HepG2 (cell line): ENCODE measurements at regions not wholly inside any gene's neighbourhood (a gene's known extent, or its start where the extent isn't known, plus 50 kb on each side); places are given as distances from the start of the nearest gene placed in this dataset.
"Not testable (repeated sequence)": the region's sequence is repeated elsewhere in the genome, so short reads cannot be mapped to it uniquely, and the experiment has no call there.

Source experiments
- ATAC-seq: fragments of 200-7000 bp; cut with Tn5 transposase; 3 replicates; pipeline ENCODE4 v1.9.1; 2020; ENCODE audit warnings: mild to moderate bottlenecking, moderate library complexity
- BruUV-seq: library from RNA; stranded (reverse); fragments of 400-500 nt; replicated peaks from 2 replicates; lab custom pipeline; 2021; lab: Mats Ljungman, UMichigan
- CTCF ChIA-PET: fragments of 300-600 bp; formaldehyde crosslinking; extraction: SDS; loops from one replicate; lab custom pipeline; 2021; ENCODE audit warnings: low total read pairs, inconsistent platforms, low intra/inter-chr PET ratio; lab: Yijun Ruan, JAX
- POLR2A ChIA-PET: fragments of 350-600 bp; sonication (Branson Sonifier 250); formaldehyde crosslinking; loops from one replicate; lab custom pipeline; 2020; ENCODE audit warnings: antibody characterized with exemption, inconsistent platforms; lab: Yijun Ruan, JAX
- DNase-seq: peaks from one replicate; pipeline ENCODE4 v3.0.0-alpha.2; 2015; ENCODE audit warnings: low spot score
- FAIRE-seq: peaks from 3 replicates; lab custom pipeline; 2011; peaks lifted over from hg19 to GRCh38; lab: Jason Lieb, UNC
- H2AFZ ChIP-seq: one replicate; pipeline ENCODE4 v1.6.1; 2011; ENCODE audit warnings: low read length, inconsistent platforms
- H3K27ac ChIP-seq: fragments of 300-600 bp; 3 replicates; pipeline ENCODE4 v1.8.0; 2011; ENCODE audit warnings: mixed run types, mild to moderate bottlenecking, mixed read lengths, low read length, inconsistent platforms; ENCODE audit not compliant: insufficient read depth; ENCODE audit errors: extremely low read length
- H3K27me3 ChIP-seq, 2 experiments: fragments of 200-600 bp in 1 of 2; 2 replicates in 1 of 2; 3 replicates in 1 of 2; pipeline versions ENCODE4 v1.6.0 to v1.8.0; 2011; ENCODE audit warnings: low read length in 2 of 2, mild to moderate bottlenecking in 2 of 2, moderate library complexity in 2 of 2, inconsistent platforms in 1 of 2; ENCODE audit not compliant: insufficient read depth in 2 of 2, control insufficient read depth in 1 of 2
- H3K36me3 ChIP-seq, 2 experiments: fragments of 200-600 bp in 1 of 2; replicated peaks in 1 of 2; 2 replicates in 1 of 2; 3 replicates in 1 of 2; pipeline versions ENCODE4 v1.5.1 to v1.8.0; 2011; ENCODE audit warnings: low read length in 2 of 2, inconsistent platforms in 1 of 2; ENCODE audit not compliant: insufficient read depth in 2 of 2, control insufficient read depth in 1 of 2
- H3K4me1 ChIP-seq: 2 replicates; pipeline ENCODE4 v1.5.1; 2012; ENCODE audit warnings: low read length, inconsistent platforms; ENCODE audit not compliant: insufficient read depth
- H3K4me2 ChIP-seq: 2 replicates; pipeline ENCODE4 v1.6.0; 2011; ENCODE audit warnings: low read depth, low read length, inconsistent platforms
- H3K4me3 ChIP-seq, 3 experiments: fragments of 200-600 bp in 1 of 3; sonication (generic), shearing (Covaris generic) in 1 of 3; replicated peaks in 1 of 3; 2 replicates each; pipeline ENCODE4 v1.5.1; 2011 to 2016; ENCODE audit warnings: low read length in 3 of 3, inconsistent platforms in 2 of 3, low read depth in 2 of 3, mild to moderate bottlenecking in 2 of 3, control low read depth in 1 of 3, mixed read lengths in 1 of 3; ENCODE audit not compliant: insufficient read depth in 1 of 3
- H3K79me2 ChIP-seq: one replicate; pipeline ENCODE4 v1.6.1; 2011; ENCODE audit warnings: low read length, inconsistent platforms; ENCODE audit not compliant: insufficient read depth
- H3K9ac ChIP-seq: 2 replicates; pipeline ENCODE4 v1.6.0; 2011; ENCODE audit warnings: mild to moderate bottlenecking, low read depth, low read length, inconsistent platforms; ENCODE audit not compliant: insufficient read depth
- H3K9me3 ChIP-seq: 2 replicates; pipeline ENCODE4 v1.5.1; 2012; ENCODE audit warnings: mild to moderate bottlenecking, low read length
- H4K20me1 ChIP-seq: 2 replicates; pipeline ENCODE4 v1.6.0; 2011; ENCODE audit warnings: inconsistent platforms, mild to moderate bottlenecking, low read length, moderate library complexity; ENCODE audit not compliant: insufficient read depth
- ARNTL ChIP-seq: sonication (generic); formaldehyde crosslinking; IDR thresholded peaks from 2 replicates; pipeline ENCODE4 v1.4.0; 2020; ENCODE audit warnings: mild to moderate bottlenecking, missing genetic modification reagents
- EED ChIP-seq: sonication (generic); formaldehyde crosslinking; IDR thresholded peaks from 2 replicates; pipeline ENCODE4 v1.5.0; 2020; ENCODE audit warnings: mild to moderate bottlenecking, missing genetic modification reagents
- HDAC2 ChIP-seq: sonication (generic); formaldehyde crosslinking; IDR thresholded peaks from 2 replicates; pipeline ENCODE4 v1.4.0; 2020; ENCODE audit warnings: missing genetic modification reagents
- ISX ChIP-seq: sonication (generic); formaldehyde crosslinking; conservative IDR thresholded peaks from 2 replicates; pipeline ENCODE4 v1.5.0; 2020; ENCODE audit warnings: missing genetic modification reagents
- KDM4B ChIP-seq: sonication (generic); formaldehyde crosslinking; IDR thresholded peaks from 2 replicates; pipeline ENCODE4 v1.4.0; 2020; ENCODE audit warnings: missing genetic modification reagents
- PHF8 ChIP-seq: sonication (generic); formaldehyde crosslinking; IDR thresholded peaks from 2 replicates; pipeline ENCODE4 v1.5.0; 2020; ENCODE audit warnings: missing genetic modification reagents
- POLR2AphosphoS2 ChIP-seq: IDR thresholded peaks from 2 replicates; pipeline ENCODE4 v1.6.1; 2011; ENCODE audit warnings: low read depth, low read length, improper control_type of control experiment
- RARG ChIP-seq: sonication (generic); formaldehyde crosslinking; IDR thresholded peaks from 2 replicates; pipeline ENCODE4 v1.4.0; 2020; ENCODE audit warnings: low read depth, mild to moderate bottlenecking, missing genetic modification reagents
- STAG1 ChIP-seq: sonication (generic); formaldehyde crosslinking; IDR thresholded peaks from 2 replicates; pipeline ENCODE4 v1.4.0; 2020; ENCODE audit warnings: missing genetic modification reagents
- ZNF557 ChIP-seq: sonication (generic); formaldehyde crosslinking; IDR thresholded peaks from 2 replicates; pipeline ENCODE4 v1.4.0; 2020; ENCODE audit warnings: missing genetic modification reagents
- ZNF781 ChIP-seq: sonication (generic); formaldehyde crosslinking; IDR thresholded peaks from 2 replicates; pipeline ENCODE4 v1.5.1; 2020; ENCODE audit warnings: borderline replicate concordance, mild to moderate bottlenecking, missing genetic modification reagents; ENCODE audit errors: not compliant biosample characterization
- WGBS: methylation state at CpG from one replicate; pipeline ENCODE4 v1.1.6; 2017; ENCODE audit warnings: low lambda C conversion rate; 5-methylcytosine and 5-hydroxymethylcytosine counted together
- in situ Hi-C: cut with HindIII; loops from 2 replicates; pipeline ENCODE4 v1.10.0; 2017; ENCODE audit warnings: low pct_unique_long_range_greater_than_20kb; ENCODE audit not compliant: extremely low pct_ligation_motif_present
- intact Hi-C: fragments of 100-400 bp; cut with micrococcal nuclease; formaldehyde crosslinking; loops from one replicate; pipeline ENCODE4 v1.10.0; 2022; ENCODE audit not compliant: unreplicated experiment
- TF ChIP-seq, protein P1 (sequence below): sonication (generic); formaldehyde crosslinking; IDR thresholded peaks from 2 replicates; pipeline ENCODE4 v1.5.1; 2020; ENCODE audit warnings: mild to moderate bottlenecking, missing genetic modification reagents, moderate library complexity
- TF ChIP-seq, protein P2 (sequence below): sonication (generic); formaldehyde crosslinking; IDR thresholded peaks from 2 replicates; pipeline ENCODE4 v1.5.1; 2020; ENCODE audit warnings: missing genetic modification reagents, mild to moderate bottlenecking, borderline replicate concordance
- TF ChIP-seq, protein P3 (sequence below): sonication (generic); formaldehyde crosslinking; IDR thresholded peaks from 2 replicates; pipeline ENCODE4 v1.5.0; 2020; ENCODE audit warnings: mild to moderate bottlenecking, missing genetic modification reagents, moderate library complexity

- BruUV-seq, DNase-seq, in situ Hi-C loops: not testable (repeated sequence)
These were observed 165.6 kb downstream of the XPNPEP1 start for GRCh38 chr10:109757670-109758069.

GRCh38 chr10:109746861-109747260 is 176.4 kb downstream of the XPNPEP1 start:
- Histone ChIP-seq H3K27me3 (no peaks in the 10 kb centered on the region), H4K20me1 (no peaks in the 10 kb centered on the region), H3K9me3 (no peaks in the 10 kb centered on the region), H3K27ac (no peak overlapping the region), H2AFZ (no peak overlapping the region), H3K4me3 (no peak overlapping the region), H3K36me3 (no peaks in the 10 kb centered on the region), H3K9ac (no peak overlapping the region), H3K4me2 (no peak overlapping the region), H3K4me1 (no peaks in the 10 kb centered on the region), H3K79me2 (no peaks in the 10 kb centered on the region)
- ChIA-PET CTCF (no interaction called here), POLR2A (no interaction called here)
- no peak for FAIRE-seq
- DNase-seq, result no peak
- BruUV-seq, result no TSS peak
- intact Hi-C loops, result no loop called here
- WGBS, result 0% methylated on average over 1 of the region's 1 CpG
- in situ Hi-C loops, result no loop called here
- no peak for ATAC-seq
- TF ChIP-seq EED (no peak), ZNF557 (CRISPR knock-in tag) (no peak), ARNTL (CRISPR knock-in tag) (no peak), POLR2AphosphoS2 (no peak), ZNF781 (no peak), ISX (CRISPR knock-in tag) (no peak), HDAC2 (CRISPR knock-in tag) (no peak), PHF8 (no peak), KDM4B (CRISPR knock-in tag) (no peak), RARG (CRISPR knock-in tag) (no peak)
- TF ChIP-seq, protein P1, sequence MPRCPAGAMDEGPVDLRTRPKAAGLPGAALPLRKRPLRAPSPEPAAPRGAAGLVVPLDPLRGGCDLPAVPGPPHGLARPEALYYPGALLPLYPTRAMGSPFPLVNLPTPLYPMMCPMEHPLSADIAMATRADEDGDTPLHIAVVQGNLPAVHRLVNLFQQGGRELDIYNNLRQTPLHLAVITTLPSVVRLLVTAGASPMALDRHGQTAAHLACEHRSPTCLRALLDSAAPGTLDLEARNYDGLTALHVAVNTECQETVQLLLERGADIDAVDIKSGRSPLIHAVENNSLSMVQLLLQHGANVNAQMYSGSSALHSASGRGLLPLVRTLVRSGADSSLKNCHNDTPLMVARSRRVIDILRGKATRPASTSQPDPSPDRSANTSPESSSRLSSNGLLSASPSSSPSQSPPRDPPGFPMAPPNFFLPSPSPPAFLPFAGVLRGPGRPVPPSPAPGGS (CRISPR knock-in tag), result no peak
- TF ChIP-seq, protein P2, sequence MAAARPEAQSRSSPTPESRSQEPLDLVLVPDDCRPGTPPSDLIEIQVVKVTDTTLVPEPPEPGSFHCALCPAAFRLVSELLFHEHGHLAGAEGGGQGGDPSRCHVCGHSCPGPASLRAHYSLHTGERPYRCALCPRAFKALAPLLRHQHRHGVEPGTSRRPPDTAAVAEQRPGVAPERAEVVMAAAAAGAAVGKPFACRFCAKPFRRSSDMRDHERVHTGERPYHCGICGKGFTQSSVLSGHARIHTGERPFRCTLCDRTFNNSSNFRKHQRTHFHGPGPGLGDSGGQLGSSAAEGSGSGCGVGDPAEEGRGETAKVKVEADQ (CRISPR knock-in tag), result no peak

More at GRCh38 chr10:109757670-109758069, 165.6 kb downstream of the XPNPEP1 start:
- H3K27me3 ChIP-seq, H3K27ac ChIP-seq, H3K4me3 ChIP-seq, H3K4me1 ChIP-seq, H2AFZ ChIP-seq, CTCF ChIA-PET, intact Hi-C loops, H3K9me3 ChIP-seq, H3K79me2 ChIP-seq, H3K36me3 ChIP-seq, H3K4me2 ChIP-seq, H4K20me1 ChIP-seq, ATAC-seq, FAIRE-seq, H3K9ac ChIP-seq, POLR2A ChIA-PET: not testable (repeated sequence)
- TF ChIP-seq, protein P3, sequence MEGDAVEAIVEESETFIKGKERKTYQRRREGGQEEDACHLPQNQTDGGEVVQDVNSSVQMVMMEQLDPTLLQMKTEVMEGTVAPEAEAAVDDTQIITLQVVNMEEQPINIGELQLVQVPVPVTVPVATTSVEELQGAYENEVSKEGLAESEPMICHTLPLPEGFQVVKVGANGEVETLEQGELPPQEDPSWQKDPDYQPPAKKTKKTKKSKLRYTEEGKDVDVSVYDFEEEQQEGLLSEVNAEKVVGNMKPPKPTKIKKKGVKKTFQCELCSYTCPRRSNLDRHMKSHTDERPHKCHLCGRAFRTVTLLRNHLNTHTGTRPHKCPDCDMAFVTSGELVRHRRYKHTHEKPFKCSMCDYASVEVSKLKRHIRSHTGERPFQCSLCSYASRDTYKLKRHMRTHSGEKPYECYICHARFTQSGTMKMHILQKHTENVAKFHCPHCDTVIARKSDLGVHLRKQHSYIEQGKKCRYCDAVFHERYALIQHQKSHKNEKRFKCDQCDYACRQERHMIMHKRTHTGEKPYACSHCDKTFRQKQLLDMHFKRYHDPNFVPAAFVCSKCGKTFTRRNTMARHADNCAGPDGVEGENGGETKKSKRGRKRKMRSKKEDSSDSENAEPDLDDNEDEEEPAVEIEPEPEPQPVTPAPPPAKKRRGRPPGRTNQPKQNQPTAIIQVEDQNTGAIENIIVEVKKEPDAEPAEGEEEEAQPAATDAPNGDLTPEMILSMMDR, result peak; percentile 28; the same call in 1 of the 2 replicates
- peak; percentile 34 for TF ChIP-seq STAG1 (CRISPR knock-in tag)
- WGBS, result 0% methylated on average over 6 of the region's 6 CpGs
